ENCODE measurements at regions not wholly inside any gene's neighbourhood (a gene's known extent, or its start where the extent isn't known, plus 50 kb on each side); places are given as distances from the start of the nearest gene placed in this dataset.

GRCh38 chrX:118250445-118250844, 95.5 kb upstream of the WDR44 start:
- H3K4me3 ChIP-seq (ENCODE audit: low read depth, low read length): no peak overlapping the region
- no peak for DNase-seq (ENCODE audit: low read depth)
- TF ChIP-seq, protein P1, sequence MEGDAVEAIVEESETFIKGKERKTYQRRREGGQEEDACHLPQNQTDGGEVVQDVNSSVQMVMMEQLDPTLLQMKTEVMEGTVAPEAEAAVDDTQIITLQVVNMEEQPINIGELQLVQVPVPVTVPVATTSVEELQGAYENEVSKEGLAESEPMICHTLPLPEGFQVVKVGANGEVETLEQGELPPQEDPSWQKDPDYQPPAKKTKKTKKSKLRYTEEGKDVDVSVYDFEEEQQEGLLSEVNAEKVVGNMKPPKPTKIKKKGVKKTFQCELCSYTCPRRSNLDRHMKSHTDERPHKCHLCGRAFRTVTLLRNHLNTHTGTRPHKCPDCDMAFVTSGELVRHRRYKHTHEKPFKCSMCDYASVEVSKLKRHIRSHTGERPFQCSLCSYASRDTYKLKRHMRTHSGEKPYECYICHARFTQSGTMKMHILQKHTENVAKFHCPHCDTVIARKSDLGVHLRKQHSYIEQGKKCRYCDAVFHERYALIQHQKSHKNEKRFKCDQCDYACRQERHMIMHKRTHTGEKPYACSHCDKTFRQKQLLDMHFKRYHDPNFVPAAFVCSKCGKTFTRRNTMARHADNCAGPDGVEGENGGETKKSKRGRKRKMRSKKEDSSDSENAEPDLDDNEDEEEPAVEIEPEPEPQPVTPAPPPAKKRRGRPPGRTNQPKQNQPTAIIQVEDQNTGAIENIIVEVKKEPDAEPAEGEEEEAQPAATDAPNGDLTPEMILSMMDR (IDR thresholded peaks at IDR 0.05; ENCODE audit: insufficient read depth, low read length): no peak

GRCh38 chrX:118251271-118251670, 94.6 kb upstream of the WDR44 start:
- peak; percentile 13 for DNase-seq (ENCODE audit: low read depth)
- no peak overlapping the region for H3K4me3 ChIP-seq (ENCODE audit: low read depth, low read length)
- TF ChIP-seq, protein P1 (IDR thresholded peaks at IDR 0.05; ENCODE audit: insufficient read depth, low read length): no peak

DNA sequence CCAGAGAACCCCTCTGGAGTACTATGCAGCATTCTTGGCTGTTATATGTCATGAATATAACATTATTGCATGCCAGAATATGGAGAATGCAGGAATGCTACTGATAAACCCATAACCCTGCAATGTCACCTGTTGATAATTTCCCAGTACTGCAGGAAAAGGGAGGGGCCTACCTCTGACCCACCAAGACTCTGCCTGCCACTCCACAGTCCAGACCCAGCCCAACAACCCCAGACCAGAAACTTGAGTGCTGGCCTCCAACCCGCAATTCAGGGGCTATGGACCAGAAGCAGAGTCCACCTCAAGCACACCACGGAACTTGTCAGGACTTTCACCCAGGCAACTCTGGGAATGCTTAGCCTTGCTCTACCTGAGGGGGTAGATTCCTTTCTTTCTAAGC, 92.9 kb upstream of the WDR44 start:
- no peak overlapping the region for H3K4me3 ChIP-seq (ENCODE audit: low read depth, low read length)
- TF ChIP-seq, protein P1 (IDR thresholded peaks at IDR 0.05; ENCODE audit: insufficient read depth, low read length): no peak
- DNase-seq (ENCODE audit: low read depth): no peak

GRCh38 chrX:118254611-118255010, 91.3 kb upstream of the WDR44 start:
- TF ChIP-seq, protein P1 (IDR thresholded peaks at IDR 0.05; ENCODE audit: insufficient read depth, low read length): peak; percentile 73
- H3K4me3 ChIP-seq (ENCODE audit: low read depth, low read length): no peak overlapping the region
- DNase-seq (ENCODE audit: low read depth): peak; percentile 66

DNA sequence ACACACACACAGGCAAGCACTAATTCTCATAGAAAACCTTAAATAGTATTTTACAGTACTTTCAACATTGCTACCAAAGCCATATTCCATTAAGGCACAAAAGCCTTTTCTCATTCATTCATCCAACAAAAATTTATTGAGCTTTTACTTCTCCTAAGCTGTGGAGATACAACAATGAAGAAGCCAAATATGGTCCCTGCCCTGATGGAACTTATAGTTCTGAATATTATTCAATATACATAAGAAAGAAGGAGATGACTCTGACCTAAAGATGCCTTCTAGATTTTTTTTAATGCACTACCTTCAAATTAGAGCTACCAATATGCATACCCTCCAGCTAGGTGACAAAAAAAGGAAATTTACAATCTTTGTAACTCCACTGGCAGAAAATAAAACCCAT, 90.0 kb upstream of the WDR44 start:
- no peak overlapping the region for H3K4me3 ChIP-seq (ENCODE audit: low read depth, low read length)
- TF ChIP-seq, protein P1 (IDR thresholded peaks at IDR 0.05; ENCODE audit: insufficient read depth, low read length): no peak
- no peak for DNase-seq (ENCODE audit: low read depth)

DNA sequence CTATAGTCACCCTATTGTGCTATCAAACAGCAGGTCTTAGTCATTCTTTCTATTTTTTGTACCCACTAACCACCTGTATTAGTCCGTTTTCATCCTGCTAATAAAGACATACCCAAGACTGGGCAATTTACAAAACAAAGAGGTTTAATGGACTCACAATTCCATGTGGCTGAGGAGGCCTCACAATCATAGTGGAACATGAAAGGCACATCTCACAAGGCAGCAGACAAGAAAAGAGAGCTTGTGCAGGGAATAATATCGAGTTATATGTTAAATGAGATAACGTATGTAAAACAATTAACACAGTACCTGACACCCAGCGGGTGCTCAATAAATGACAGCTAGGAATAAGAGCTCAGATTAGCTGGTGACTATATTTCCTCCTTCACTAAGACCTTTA, 88.1 kb upstream of the WDR44 start:
- DNase-seq (ENCODE audit: low read depth): no peak
- TF ChIP-seq, protein P1 (IDR thresholded peaks at IDR 0.05; ENCODE audit: insufficient read depth, low read length): no peak
- H3K4me3 ChIP-seq (ENCODE audit: low read depth, low read length): no peak overlapping the region

- TF ChIP-seq, protein P1 (IDR thresholded peaks at IDR 0.05; ENCODE audit: insufficient read depth, low read length): no peak
- H3K4me3 ChIP-seq (ENCODE audit: low read depth, low read length): no peak overlapping the region
- no peak for DNase-seq (ENCODE audit: low read depth)
These were observed 86.7 kb upstream of the WDR44 start for GRCh38 chrX:118259213-118259612.

All from fibroblast of the aortic adventitia (primary cell).